HL-60 (cell line): ENCODE measurements at regions not wholly inside any gene's neighbourhood (a gene's known extent, or its start where the extent isn't known, plus 50 kb on each side); places are given as distances from the start of the nearest gene placed in this dataset.

Source experiments
- DNase-seq, 2 experiments: peaks; one replicate each; pipeline ENCODE4 v3.0.0-alpha.2; 2010 to 2020; ENCODE audit warnings: low read depth in 1 of 2, low spot score in 1 of 2
- H3K27ac ChIP-seq: fragments of 250-450 bp; sonication (Bioruptor Pico); replicated peaks from 2 replicates; pipeline ENCODE4 v1.5.1; 2020; ENCODE audit warnings: mild to moderate bottlenecking, moderate library complexity
- H3K27me3 ChIP-seq: fragments of 250-450 bp; sonication (Bioruptor Pico); 2 replicates; pipeline ENCODE4 v1.5.1; 2021; ENCODE audit warnings: mild to moderate bottlenecking, moderate library complexity; ENCODE audit not compliant: insufficient read depth, poor library complexity, severe bottlenecking
- H3K4me3 ChIP-seq: replicated peaks from 2 replicates; pipeline ENCODE4 v1.5.1; 2011; ENCODE audit warnings: mild to moderate bottlenecking, control low read depth, low read length; ENCODE audit not compliant: insufficient read depth
- CTCF ChIP-seq: IDR thresholded peaks from one replicate; pipeline ENCODE4 v1.5.1; 2011; ENCODE audit warnings: low read length, control low read depth, inconsistent platforms; ENCODE audit not compliant: insufficient read depth
- GABPA ChIP-seq: IDR thresholded peaks from 2 replicates; pipeline ENCODE4 v1.6.1; 2012; ENCODE audit warnings: low read depth
- POLR2AphosphoS5 ChIP-seq: IDR thresholded peaks from 2 replicates; pipeline ENCODE4 v1.6.1; 2012; ENCODE audit warnings: low read depth
- REST ChIP-seq: IDR thresholded peaks from 2 replicates; pipeline ENCODE4 v1.6.1; 2012; ENCODE audit warnings: low read depth; ENCODE audit not compliant: insufficient replicate concordance
- SPI1 ChIP-seq: IDR thresholded peaks from 2 replicates; pipeline ENCODE4 v1.6.1; 2012; ENCODE audit warnings: low read depth, mild to moderate bottlenecking, borderline replicate concordance

- Histone ChIP-seq H3K27me3 (no peaks in the 10 kb centered on the region), H3K4me3 (no peak overlapping the region), H3K27ac (no peak overlapping the region)
- no peak for DNase-seq
- TF ChIP-seq SPI1 (no peak), CTCF (no peak), POLR2AphosphoS5 (no peak), GABPA (no peak), REST (no peak)
Observed at GRCh38 chr4:151940291-151940690, 179.5 kb upstream of the GATB start.

- H3K27ac ChIP-seq, result no peak overlapping the region
- DNase-seq, result no peak
Observed at GRCh38 chr4:151939670-151940069, 178.9 kb upstream of the GATB start.

GRCh38 chr4:151935411-151935810, 174.6 kb upstream of the GATB start:
- H3K27me3 ChIP-seq, result no peaks in the 10 kb centered on the region
- H3K27ac ChIP-seq, result no peak overlapping the region
- TF ChIP-seq SPI1, result no peak
- no peak for TF ChIP-seq REST
- no peak for TF ChIP-seq GABPA
- no peak for TF ChIP-seq CTCF
- no peak for TF ChIP-seq POLR2AphosphoS5
- no peak for DNase-seq
- no peak overlapping the region for H3K4me3 ChIP-seq

More at GRCh38 chr4:151939670-151940069, 178.9 kb upstream of the GATB start:
- H3K27me3 ChIP-seq, result no peaks in the 10 kb centered on the region
- TF ChIP-seq CTCF, result no peak
- TF ChIP-seq SPI1, result no peak
- no peak for TF ChIP-seq REST
- no peak for TF ChIP-seq POLR2AphosphoS5
- no peak for TF ChIP-seq GABPA
- no peak overlapping the region for H3K4me3 ChIP-seq
